Peyer's patch (tissue), 4 donors: ENCODE measurements at regions not wholly inside any gene's neighbourhood (a gene's known extent, or its start where the extent isn't known, plus 50 kb on each side); places are given as distances from the start of the nearest gene placed in this dataset.

ENCODE experiments used
- POLR2A ChIP-seq, 2 donors: fragments of 450-650 bp; IDR thresholded peaks; one replicate each; pipeline ENCODE4 v1.5.1; 2017; ENCODE audit warnings: antibody characterized with exemption in 2 of 2, mild to moderate bottlenecking in 2 of 2, moderate library complexity in 2 of 2
- TF ChIP-seq, protein P1 (sequence below), 6 experiments: fragments of 450-650 bp in 4 of 6; fragments of 200-600 bp in 2 of 6; sonication (generic) in 1 of 6; IDR thresholded peaks; one replicate each; pipeline ENCODE4 v1.5.1; 2017 to 2019; ENCODE audit warnings: antibody characterized with exemption in 6 of 6, mild to moderate bottlenecking in 3 of 6, moderate library complexity in 1 of 6

GRCh38 chr5:52342361-52342760 lies 445.4 kb upstream of the ITGA1 start:
- no peak for TF ChIP-seq POLR2A (IDR thresholded peaks at IDR 0.05)
- TF ChIP-seq, protein P1, sequence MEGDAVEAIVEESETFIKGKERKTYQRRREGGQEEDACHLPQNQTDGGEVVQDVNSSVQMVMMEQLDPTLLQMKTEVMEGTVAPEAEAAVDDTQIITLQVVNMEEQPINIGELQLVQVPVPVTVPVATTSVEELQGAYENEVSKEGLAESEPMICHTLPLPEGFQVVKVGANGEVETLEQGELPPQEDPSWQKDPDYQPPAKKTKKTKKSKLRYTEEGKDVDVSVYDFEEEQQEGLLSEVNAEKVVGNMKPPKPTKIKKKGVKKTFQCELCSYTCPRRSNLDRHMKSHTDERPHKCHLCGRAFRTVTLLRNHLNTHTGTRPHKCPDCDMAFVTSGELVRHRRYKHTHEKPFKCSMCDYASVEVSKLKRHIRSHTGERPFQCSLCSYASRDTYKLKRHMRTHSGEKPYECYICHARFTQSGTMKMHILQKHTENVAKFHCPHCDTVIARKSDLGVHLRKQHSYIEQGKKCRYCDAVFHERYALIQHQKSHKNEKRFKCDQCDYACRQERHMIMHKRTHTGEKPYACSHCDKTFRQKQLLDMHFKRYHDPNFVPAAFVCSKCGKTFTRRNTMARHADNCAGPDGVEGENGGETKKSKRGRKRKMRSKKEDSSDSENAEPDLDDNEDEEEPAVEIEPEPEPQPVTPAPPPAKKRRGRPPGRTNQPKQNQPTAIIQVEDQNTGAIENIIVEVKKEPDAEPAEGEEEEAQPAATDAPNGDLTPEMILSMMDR (IDR thresholded peaks at IDR 0.05), result no peak
